NB4 (cell line): ENCODE measurements at regions not wholly inside any gene's neighbourhood (a gene's known extent, or its start where the extent isn't known, plus 50 kb on each side); places are given as distances from the start of the nearest gene placed in this dataset.

Source experiments
- MAX ChIP-seq: IDR thresholded peaks from 2 replicates; pipeline ENCODE4 v1.6.1; 2011; ENCODE audit warnings: low read depth, low read length
- MYC ChIP-seq: IDR thresholded peaks from 2 replicates; pipeline ENCODE4 v1.6.1; 2011; ENCODE audit warnings: low read depth, low read length
- POLR2A ChIP-seq: IDR thresholded peaks from 2 replicates; pipeline ENCODE4 v1.6.1; 2011; ENCODE audit warnings: mild to moderate bottlenecking; ENCODE audit not compliant: insufficient read length; ENCODE audit errors: extremely low read depth
- TF ChIP-seq, protein P1 (sequence below): IDR thresholded peaks from one replicate; pipeline ENCODE4 v1.5.1; 2012; ENCODE audit warnings: low read depth, low read length

GRCh38 chr11:37532271-37532670, 934.2 kb upstream of the RAG2 start:
- TF ChIP-seq, protein P1, sequence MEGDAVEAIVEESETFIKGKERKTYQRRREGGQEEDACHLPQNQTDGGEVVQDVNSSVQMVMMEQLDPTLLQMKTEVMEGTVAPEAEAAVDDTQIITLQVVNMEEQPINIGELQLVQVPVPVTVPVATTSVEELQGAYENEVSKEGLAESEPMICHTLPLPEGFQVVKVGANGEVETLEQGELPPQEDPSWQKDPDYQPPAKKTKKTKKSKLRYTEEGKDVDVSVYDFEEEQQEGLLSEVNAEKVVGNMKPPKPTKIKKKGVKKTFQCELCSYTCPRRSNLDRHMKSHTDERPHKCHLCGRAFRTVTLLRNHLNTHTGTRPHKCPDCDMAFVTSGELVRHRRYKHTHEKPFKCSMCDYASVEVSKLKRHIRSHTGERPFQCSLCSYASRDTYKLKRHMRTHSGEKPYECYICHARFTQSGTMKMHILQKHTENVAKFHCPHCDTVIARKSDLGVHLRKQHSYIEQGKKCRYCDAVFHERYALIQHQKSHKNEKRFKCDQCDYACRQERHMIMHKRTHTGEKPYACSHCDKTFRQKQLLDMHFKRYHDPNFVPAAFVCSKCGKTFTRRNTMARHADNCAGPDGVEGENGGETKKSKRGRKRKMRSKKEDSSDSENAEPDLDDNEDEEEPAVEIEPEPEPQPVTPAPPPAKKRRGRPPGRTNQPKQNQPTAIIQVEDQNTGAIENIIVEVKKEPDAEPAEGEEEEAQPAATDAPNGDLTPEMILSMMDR = no peak
- TF ChIP-seq MYC (no peak), MAX (no peak), POLR2A (no peak)
